Tibial artery (tissue), 4 donors: ENCODE measurements at regions not wholly inside any gene's neighbourhood (a gene's known extent, or its start where the extent isn't known, plus 50 kb on each side); places are given as distances from the start of the nearest gene placed in this dataset.

ENCODE experiments used
- DNase-seq, 2 donors: peaks; one replicate each; pipeline ENCODE4 v3.0.0-alpha.2; 2019
- H3K27ac ChIP-seq, 2 donors: fragments of 200-600 bp; sonication (generic) in 1 of 2; 1 replicate in 1 of 2; 2 replicates in 1 of 2; pipeline ENCODE4 v1.5.1; 2018 to 2019; ENCODE audit warnings: mild to moderate bottlenecking in 1 of 2
- H3K27me3 ChIP-seq, 2 donors: fragments of 200-600 bp; sonication (generic) in 1 of 2; one replicate each; pipeline versions ENCODE4 v1.5.1 to v1.6.0; 2016 to 2019
- H3K36me3 ChIP-seq, 3 donors: fragments of 200-600 bp; sonication (generic) in 2 of 3; one replicate each; pipeline ENCODE4 v1.5.1; 2016 to 2019; ENCODE audit warnings: mild to moderate bottlenecking in 2 of 3
- H3K4me1 ChIP-seq, 4 donors: fragments of 200-600 bp; sonication (generic) in 2 of 4; 1 replicate in 3 of 4; 2 replicates in 1 of 4; pipeline ENCODE4 v1.5.1; 2016 to 2019
- H3K4me3 ChIP-seq, 2 donors: fragments of 200-600 bp; sonication (generic) in 1 of 2; 1 replicate in 1 of 2; 2 replicates in 1 of 2; pipeline ENCODE4 v1.5.1; 2018 to 2019; ENCODE audit warnings: mild to moderate bottlenecking in 2 of 2
- H3K9me3 ChIP-seq, 3 donors: fragments of 200-600 bp; sonication (generic) in 1 of 3; one replicate each; pipeline ENCODE4 v1.5.1; 2016 to 2019
- CTCF ChIP-seq, 2 experiments: fragments of 200-600 bp in 1 of 2; fragments of 450-650 bp in 1 of 2; IDR thresholded peaks; one replicate each; pipeline ENCODE4 v1.5.1; 2017 to 2019; ENCODE audit warnings: antibody characterized with exemption in 2 of 2, mild to moderate bottlenecking in 1 of 2, moderate library complexity in 1 of 2
- intact Hi-C: fragments of 100-400 bp; cut with DNase I; formaldehyde crosslinking; loops from one replicate; pipeline ENCODE4 v1.15.0; 2023; ENCODE audit warnings: low total_unique reads

- TF ChIP-seq CTCF (IDR thresholded peaks at IDR 0.05) = no peak
- intact Hi-C loops = no loop called here
- Histone ChIP-seq H3K27ac (no peak overlapping the region), H3K27me3 (no peaks in the 10 kb centered on the region), H3K4me3 (no peak overlapping the region), H3K9me3 (no peaks in the 10 kb centered on the region), H3K4me1 (peaks cover 0 to 5% (median 0%) of the 10 kb centered on the region in 4 donors), H3K36me3 (no peaks in the 10 kb centered on the region)
- DNase-seq = no peak
Measured at GRCh38 chr4:38378478-38378877, 285.5 kb upstream of the KLF3 start.

GRCh38 chr4:38381788-38382187 lies 282.2 kb upstream of the KLF3 start:
- Histone ChIP-seq H3K4me1 (peaks cover 0 to 33% (median 18%) of the 10 kb centered on the region in 4 donors), H3K36me3 (no peaks in the 10 kb centered on the region), H3K27ac (no peak overlapping the region), H3K4me3 (no peak overlapping the region), H3K27me3 (no peaks in the 10 kb centered on the region), H3K9me3 (no peaks in the 10 kb centered on the region)
- DNase-seq = peak in 1 of 2 donors; percentile 36
- TF ChIP-seq CTCF (IDR thresholded peaks at IDR 0.05) = no peak
- intact Hi-C loops = no loop called here

- no peak for TF ChIP-seq CTCF (IDR thresholded peaks at IDR 0.05)
- no peaks in the 10 kb centered on the region for H3K36me3 ChIP-seq
- intact Hi-C loops = no loop called here
- H3K4me1 ChIP-seq = peaks cover 0 to 41% (median 21%) of the 10 kb centered on the region in 4 donors
- H3K27ac ChIP-seq = no peak overlapping the region
- no peaks in the 10 kb centered on the region for H3K27me3 ChIP-seq
- no peak for DNase-seq
- H3K9me3 ChIP-seq = no peaks in the 10 kb centered on the region
- no peak overlapping the region for H3K4me3 ChIP-seq
Measured at GRCh38 chr4:38382520-38382919, 281.5 kb upstream of the KLF3 start.

- H3K36me3 ChIP-seq = no peaks in the 10 kb centered on the region
- no peaks in the 10 kb centered on the region for H3K9me3 ChIP-seq
- intact Hi-C loops = no loop called here
- no peak overlapping the region for H3K27ac ChIP-seq
- DNase-seq = no peak
- H3K27me3 ChIP-seq = no peaks in the 10 kb centered on the region
- peaks cover 0 to 47% (median 25%) of the 10 kb centered on the region in 4 donors for H3K4me1 ChIP-seq
- TF ChIP-seq CTCF (IDR thresholded peaks at IDR 0.05) = no peak
- no peak overlapping the region for H3K4me3 ChIP-seq
Measured at GRCh38 chr4:38383646-38384121, 280.3 kb upstream of the KLF3 start.

- peak overlapping the region in 1 of 2 donors; percentile 27 for H3K27ac ChIP-seq
Measured at GRCh38 chr4:38385093-38386004, 278.6 kb upstream of the KLF3 start.

More at GRCh38 chr4:38385093-38386004, 278.6 kb upstream of the KLF3 start:
- intact Hi-C loops = no loop called here
- no peak for TF ChIP-seq CTCF (IDR thresholded peaks at IDR 0.05)
- no peak for DNase-seq
- Histone ChIP-seq H3K36me3 (no peaks in the 10 kb centered on the region), H3K4me1 (peaks cover 0 to 47% (median 25%) of the 10 kb centered on the region in 4 donors), H3K4me3 (no peak overlapping the region), H3K27me3 (no peaks in the 10 kb centered on the region), H3K9me3 (no peaks in the 10 kb centered on the region)
